T47D (cell line): ENCODE measurements at regions not wholly inside any gene's neighbourhood (a gene's known extent, or its start where the extent isn't known, plus 50 kb on each side); places are given as distances from the start of the nearest gene placed in this dataset.

Experiments
- DNase-seq, 2 experiments: peaks; one replicate each; pipeline versions ENCODE4 v3.0.0 to v3.0.0-alpha.2; 2011 to 2012; ENCODE audit warnings: low read depth in 1 of 2, low spot score in 1 of 2
- JUND ChIP-seq: IDR thresholded peaks from 2 replicates; pipeline ENCODE4 v1.6.1; 2012; ENCODE audit warnings: low read depth
- in situ Hi-C: cut with HindIII; loops from 2 replicates; pipeline ENCODE4 v1.10.0; 2016; ENCODE audit warnings: low sequenced_read_pairs, low pct_unique_long_range_greater_than_20kb

GRCh38 chr14:61615743-61616523 lies 79.4 kb upstream of the HIF1A start:
- no peak for TF ChIP-seq JUND
- DNase-seq, result peak in 1 of 2 experiments; percentile 50
- in situ Hi-C loops, result no loop called here

- no peak for TF ChIP-seq JUND
- peak in 1 of 2 experiments; percentile 7 for DNase-seq
- in situ Hi-C loops, result no loop called here
Observed at GRCh38 chr14:61616524-61617185, 78.7 kb upstream of the HIF1A start.

GRCh38 chr14:61618448-61618847 lies 76.9 kb upstream of the HIF1A start:
- in situ Hi-C loops, result no loop called here
- TF ChIP-seq JUND, result no peak
- DNase-seq, result no peak

GRCh38 chr14:61619494-61619893 lies 75.8 kb upstream of the HIF1A start:
- TF ChIP-seq JUND, result no peak
- no peak for DNase-seq
- in situ Hi-C loops, result no loop called here

- DNase-seq, result no peak
- no peak for TF ChIP-seq JUND
- in situ Hi-C loops, result no loop called here
Observed at GRCh38 chr14:61620130-61620946, 75.0 kb upstream of the HIF1A start.

- DNase-seq, result no peak
- TF ChIP-seq JUND, result no peak
- in situ Hi-C loops, result no loop called here
Observed at GRCh38 chr14:61621444-61621843, 73.9 kb upstream of the HIF1A start.

- DNase-seq, result no peak
- no peak for TF ChIP-seq JUND
- in situ Hi-C loops, result no loop called here
Observed at GRCh38 chr14:61622051-61622450, 73.3 kb upstream of the HIF1A start.

- DNase-seq, result no peak
- no peak for TF ChIP-seq JUND
- in situ Hi-C loops, result no loop called here
Observed at GRCh38 chr14:61623927-61624326, 71.4 kb upstream of the HIF1A start.

- in situ Hi-C loops, result no loop called here
- DNase-seq, result no peak
- TF ChIP-seq JUND, result no peak
Observed at GRCh38 chr14:61625165-61625564, 70.1 kb upstream of the HIF1A start.

- in situ Hi-C loops, result no loop called here
- no peak for DNase-seq
- TF ChIP-seq JUND, result no peak
Observed at GRCh38 chr14:61627612-61628011, 67.7 kb upstream of the HIF1A start.

GRCh38 chr14:61628016-61628725 lies 67.1 kb upstream of the HIF1A start:
- TF ChIP-seq JUND, result no peak
- in situ Hi-C loops, result no loop called here
- no peak for DNase-seq

GRCh38 chr14:61630399-61631044 lies 64.8 kb upstream of the HIF1A start:
- in situ Hi-C loops, result no loop called here
- no peak for TF ChIP-seq JUND
- no peak for DNase-seq
